Dedifferentiated amniotic fluid mesenchymal stem cell (primary cell): ENCODE measurements at regions not wholly inside any gene's neighbourhood (a gene's known extent, or its start where the extent isn't known, plus 50 kb on each side); places are given as distances from the start of the nearest gene placed in this dataset.
"Not testable (repeated sequence)": the region's sequence is repeated elsewhere in the genome, so short reads cannot be mapped to it uniquely, and the experiment has no call there.

ENCODE experiments used
- DNase-seq: peaks from one replicate; pipeline ENCODE4 v3.0.0-alpha.2; 2016; ENCODE audit errors: extremely low spot score

GRCh38 chr13:50156561-50157127 is 141.4 kb downstream of the KCNRG start:
- no peak for DNase-seq

GRCh38 chr13:50158385-50159165 is 143.3 kb downstream of the KCNRG start:
- DNase-seq = no peak

- no peak for DNase-seq
These were observed 144.4 kb downstream of the KCNRG start for GRCh38 chr13:50159607-50160006.

- no peak for DNase-seq
These were observed 145.8 kb downstream of the KCNRG start for GRCh38 chr13:50161052-50161451.

GRCh38 chr13:50162001-50162400 is 146.8 kb downstream of the KCNRG start:
- no peak for DNase-seq

- no peak for DNase-seq
These were observed 147.3 kb downstream of the KCNRG start for GRCh38 chr13:50162567-50162966.

GRCh38 chr13:50167224-50167947 is 152.1 kb downstream of the KCNRG start:
- no peak for DNase-seq

GRCh38 chr13:50167967-50168366 is 152.7 kb downstream of the KCNRG start:
- no peak for DNase-seq

GRCh38 chr13:50168786-50169185 is 153.5 kb downstream of the KCNRG start:
- no peak for DNase-seq

GRCh38 chr13:50170447-50171037 is 155.3 kb downstream of the KCNRG start:
- no peak for DNase-seq

GRCh38 chr13:50171590-50172282 is 156.5 kb downstream of the KCNRG start:
- DNase-seq = no peak

GRCh38 chr13:50173045-50173444 is 157.8 kb downstream of the KCNRG start:
- DNase-seq = not testable (repeated sequence)

GRCh38 chr13:50174630-50175029 is 159.4 kb downstream of the KCNRG start:
- no peak for DNase-seq

GRCh38 chr13:50179977-50180376 is 164.7 kb downstream of the KCNRG start:
- DNase-seq = no peak

GRCh38 chr13:50185769-50186763 is 170.8 kb downstream of the KCNRG start:
- DNase-seq = not testable (repeated sequence)

GRCh38 chr13:50187352-50188029 is 172.2 kb downstream of the KCNRG start:
- no peak for DNase-seq

GRCh38 chr13:50188696-50189095 is 173.5 kb downstream of the KCNRG start:
- DNase-seq = no peak

GRCh38 chr13:50189450-50189849 is 174.2 kb downstream of the KCNRG start:
- DNase-seq = no peak

- DNase-seq = no peak
These were observed 175.8 kb downstream of the KCNRG start for GRCh38 chr13:50191004-50191403.

GRCh38 chr13:50192272-50192813 is 177.1 kb downstream of the KCNRG start:
- DNase-seq = no peak
